Esophagus (tissue), 2 donors: ENCODE measurements at regions not wholly inside any gene's neighbourhood (a gene's known extent, or its start where the extent isn't known, plus 50 kb on each side); places are given as distances from the start of the nearest gene placed in this dataset.
"Not testable (repeated sequence)": the region's sequence is repeated elsewhere in the genome, so short reads cannot be mapped to it uniquely, and the experiment has no call there.

ENCODE experiments used
- H3K27ac ChIP-seq, 2 donors: one replicate each; pipeline ENCODE4 v1.5.1; 2013; ENCODE audit warnings: low read depth in 2 of 2, mild to moderate bottlenecking in 2 of 2, inconsistent platforms in 1 of 2, low read length in 1 of 2, moderate library complexity in 1 of 2
- H3K27me3 ChIP-seq, 2 donors: one replicate each; pipeline ENCODE4 v1.6.1; 2013; ENCODE audit warnings: low read length in 2 of 2, control low read depth in 1 of 2, mild to moderate bottlenecking in 1 of 2; ENCODE audit not compliant: insufficient read depth in 2 of 2, control insufficient read depth in 1 of 2
- H3K36me3 ChIP-seq, 2 donors: one replicate each; pipeline ENCODE4 v1.6.1; 2013; ENCODE audit warnings: low read length in 1 of 2; ENCODE audit not compliant: control insufficient read depth in 2 of 2, insufficient read depth in 2 of 2
- H3K4me1 ChIP-seq, 2 donors: one replicate each; pipeline ENCODE4 v1.6.1; 2013; ENCODE audit warnings: low read length in 1 of 2; ENCODE audit not compliant: control insufficient read depth in 2 of 2, insufficient read depth in 2 of 2
- H3K4me3 ChIP-seq, 2 donors: one replicate each; pipeline ENCODE4 v1.5.1; 2013; ENCODE audit warnings: low read length in 2 of 2, mild to moderate bottlenecking in 2 of 2, low read depth in 1 of 2, moderate library complexity in 1 of 2
- H3K9me3 ChIP-seq, 2 donors: one replicate each; pipeline ENCODE4 v1.6.1; 2013; ENCODE audit warnings: mild to moderate bottlenecking in 2 of 2, low read depth in 1 of 2, low read length in 1 of 2, moderate library complexity in 1 of 2; ENCODE audit not compliant: control insufficient read depth in 2 of 2, insufficient read depth in 1 of 2
- WGBS, 2 donors: extraction: QIAGEN DNeasy Blood & Tissue Kit; methylation state at CpG; one replicate each; pipeline ENCODE4 v1.1.7; 2013; 5-methylcytosine and 5-hydroxymethylcytosine counted together
- donor health status: healthy with polysubstance abuse.
- donor health status: Bipolar disorder and iron deficiency.

DNA sequence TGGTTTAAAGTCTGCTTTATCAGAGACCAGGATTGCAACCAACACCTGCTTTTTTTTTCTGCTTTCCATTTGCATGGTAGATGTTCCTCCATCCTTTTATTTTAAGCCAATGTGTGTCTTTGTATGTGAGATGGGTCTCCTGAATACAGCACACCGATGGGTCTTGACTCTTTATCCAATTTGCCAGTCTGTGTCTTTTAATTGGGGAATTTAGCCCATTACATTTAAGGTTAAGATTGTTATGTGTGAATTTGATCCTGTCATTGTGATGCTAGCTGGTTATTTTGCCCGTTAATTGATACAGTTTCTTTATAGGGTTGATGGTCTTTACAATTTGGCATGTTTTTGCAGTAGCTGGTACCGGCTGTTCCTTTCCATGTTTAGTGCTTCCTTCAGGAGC, 128.4 kb downstream of the ADCYAP1 start:
- WGBS, 2 donors: 74 to 84% methylated on average over 3 of the region's 3 CpGs
- H3K27ac ChIP-seq, H3K36me3 ChIP-seq: not testable (repeated sequence)

DNA sequence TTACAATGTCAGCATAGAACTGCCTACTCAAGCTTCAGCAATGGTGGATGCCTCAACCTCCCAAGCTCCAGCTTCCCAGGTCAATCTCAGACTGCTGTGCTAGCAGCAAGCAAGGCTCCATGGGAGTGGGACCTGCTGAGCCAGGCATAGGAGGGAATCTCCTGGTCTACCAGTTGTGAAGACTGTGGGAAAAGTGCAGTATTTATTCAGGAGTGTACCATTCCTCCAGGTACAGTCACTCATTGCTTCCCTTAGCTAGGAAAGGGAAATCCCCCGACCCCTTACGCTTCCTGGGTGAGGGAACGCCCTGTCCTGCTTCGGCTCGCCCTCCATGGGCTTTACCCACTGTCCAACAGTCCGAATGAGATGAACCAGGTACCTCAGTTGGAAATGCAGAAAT, 130.3 kb downstream of the ADCYAP1 start:
- Histone ChIP-seq H3K9me3 (peaks cover 0 to 9% of the 10 kb centered on the region in 2 donors), H3K4me3 (no peak overlapping the region), H3K4me1 (no peaks in the 10 kb centered on the region), H3K27me3 (no peaks in the 10 kb centered on the region), H3K27ac (no peak overlapping the region), H3K36me3 (no peaks in the 10 kb centered on the region)
- WGBS, 2 donors: 79 to 87% methylated on average over 6 of the region's 6 CpGs

More for the DNA sequence above, 128.4 kb downstream of the ADCYAP1 start:
- H3K9me3 ChIP-seq, H3K27me3 ChIP-seq, H3K4me3 ChIP-seq, H3K4me1 ChIP-seq: not testable (repeated sequence)

DNA sequence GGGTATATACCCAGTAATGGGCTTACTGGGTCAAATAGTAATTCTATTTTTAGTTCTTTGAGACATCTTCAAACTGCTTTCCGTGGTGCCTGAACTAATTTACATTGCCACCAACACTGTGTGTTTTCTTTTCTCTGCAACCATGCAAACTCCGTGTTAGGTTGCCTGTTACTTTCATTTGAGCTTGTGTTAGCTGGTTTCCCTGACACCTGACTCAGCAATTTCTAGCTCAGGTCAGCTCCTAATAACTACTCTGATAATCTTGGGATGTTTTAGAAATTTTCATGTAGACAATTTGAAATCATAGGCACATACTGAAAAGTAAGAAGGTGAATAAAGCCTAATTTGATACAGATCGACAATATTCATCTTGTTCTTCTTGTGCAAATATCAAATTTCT, 132.3 kb downstream of the ADCYAP1 start:
- no peak overlapping the region for H3K4me3 ChIP-seq
- WGBS, 2 donors: 68 to 75% methylated on average over 3 of the region's 3 CpGs
- no peaks in the 10 kb centered on the region for H3K4me1 ChIP-seq
- H3K9me3 ChIP-seq: peaks cover 0 to 9% of the 10 kb centered on the region in 2 donors
- H3K27ac ChIP-seq: no peak overlapping the region
- H3K36me3 ChIP-seq: no peaks in the 10 kb centered on the region
- no peaks in the 10 kb centered on the region for H3K27me3 ChIP-seq

DNA sequence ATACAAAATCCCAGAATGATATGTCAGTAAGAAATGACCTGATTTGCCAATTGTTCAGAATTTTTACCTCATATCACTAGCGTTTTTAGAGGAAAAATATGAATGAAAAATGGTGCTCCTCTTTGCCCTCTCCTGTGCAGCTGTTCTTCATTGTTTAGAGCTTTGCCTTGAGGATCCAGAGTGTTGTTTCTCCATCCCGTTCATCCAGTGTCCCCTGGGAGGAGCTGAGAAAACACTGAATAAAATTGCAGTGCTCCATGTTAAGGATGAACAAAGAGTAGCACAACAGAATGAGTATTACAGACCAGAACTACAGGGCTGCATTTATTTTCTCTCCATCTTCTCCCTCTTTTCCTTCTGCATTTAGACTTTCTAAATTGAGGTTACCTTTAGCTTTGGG, 133.1 kb downstream of the ADCYAP1 start:
- no peaks in the 10 kb centered on the region for H3K36me3 ChIP-seq
- no peaks in the 10 kb centered on the region for H3K4me1 ChIP-seq
- H3K4me3 ChIP-seq: no peak overlapping the region
- H3K27ac ChIP-seq: no peak overlapping the region
- H3K27me3 ChIP-seq: no peaks in the 10 kb centered on the region
- peaks cover 0 to 9% of the 10 kb centered on the region in 2 donors for H3K9me3 ChIP-seq
- 44% methylated on average over 2 of the region's 2 CpGs for WGBS, 2 donors

DNA sequence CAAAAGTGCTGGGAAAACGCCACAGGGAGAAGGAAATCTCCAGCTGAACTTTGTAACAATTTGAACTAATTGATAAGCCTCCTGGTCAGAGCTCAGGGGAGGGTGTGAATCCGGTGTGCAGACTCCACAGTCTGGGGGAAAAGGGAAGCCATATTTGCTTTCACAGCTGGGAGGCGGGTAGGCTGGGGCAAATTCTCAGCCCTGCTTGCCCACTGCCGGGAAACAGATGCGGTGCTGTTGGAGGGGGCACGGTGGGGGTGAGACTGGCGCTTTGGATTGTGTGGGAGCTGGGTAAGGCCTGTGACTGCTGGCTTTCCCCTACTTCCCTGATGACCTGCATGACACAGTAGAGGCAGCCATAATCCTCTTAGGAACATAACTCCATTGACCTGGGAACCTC, 134.8 kb downstream of the ADCYAP1 start:
- 88 to 89% methylated on average over 7 of the region's 7 CpGs for WGBS, 2 donors
- H3K4me3 ChIP-seq: no peak overlapping the region
- H3K4me1 ChIP-seq: no peaks in the 10 kb centered on the region
- H3K36me3 ChIP-seq: no peaks in the 10 kb centered on the region
- H3K9me3 ChIP-seq: peaks cover 0 to 9% of the 10 kb centered on the region in 2 donors
- H3K27ac ChIP-seq: no peak overlapping the region
- H3K27me3 ChIP-seq: no peaks in the 10 kb centered on the region

DNA sequence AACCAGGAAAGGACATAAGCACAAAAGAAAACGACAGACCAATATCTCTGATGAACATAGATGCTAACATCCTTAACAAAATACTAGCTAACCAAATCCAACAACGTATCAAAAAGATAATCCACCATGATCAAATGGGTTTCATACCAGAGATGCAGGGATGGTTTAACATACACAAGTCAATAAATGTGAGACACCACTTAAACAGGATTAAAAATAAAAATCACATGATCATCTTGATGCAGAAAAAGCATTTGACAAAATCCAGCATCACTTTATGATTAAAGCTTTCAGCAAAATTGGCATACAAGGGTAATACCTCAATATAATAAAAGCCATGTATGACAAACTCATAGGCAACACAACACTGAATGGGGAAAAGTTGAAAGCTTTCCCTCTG, 138.4 kb downstream of the ADCYAP1 start:
- not testable (repeated sequence) for H3K4me3 ChIP-seq, H3K27ac ChIP-seq, H3K36me3 ChIP-seq, H3K27me3 ChIP-seq, H3K9me3 ChIP-seq, H3K4me1 ChIP-seq
- WGBS, 2 donors: 71 to 73% methylated on average over 2 of the region's 2 CpGs

DNA sequence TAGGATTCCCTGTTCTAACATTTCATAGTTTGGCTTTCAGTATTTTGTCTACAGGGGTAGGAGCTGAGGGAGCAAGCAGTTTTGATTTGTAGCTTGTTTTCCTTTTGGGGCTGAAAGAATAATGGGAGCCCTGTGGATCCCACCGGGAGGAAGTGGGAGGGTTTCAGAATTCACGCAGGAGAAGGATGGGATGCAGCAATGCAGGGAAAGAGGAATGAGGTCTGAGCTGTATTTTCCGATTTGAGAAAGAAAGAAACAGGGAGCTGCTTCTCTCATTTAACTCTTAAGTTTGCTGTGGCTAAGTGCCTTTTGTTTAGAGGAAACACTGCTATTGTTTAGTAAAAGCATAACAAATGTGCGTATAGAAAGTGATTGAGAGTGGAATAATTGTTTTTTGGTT, 141.0 kb downstream of the ADCYAP1 start:
- no peaks in the 10 kb centered on the region for H3K36me3 ChIP-seq
- 17 to 26% methylated on average over 4 of the region's 4 CpGs for WGBS, 2 donors

DNA sequence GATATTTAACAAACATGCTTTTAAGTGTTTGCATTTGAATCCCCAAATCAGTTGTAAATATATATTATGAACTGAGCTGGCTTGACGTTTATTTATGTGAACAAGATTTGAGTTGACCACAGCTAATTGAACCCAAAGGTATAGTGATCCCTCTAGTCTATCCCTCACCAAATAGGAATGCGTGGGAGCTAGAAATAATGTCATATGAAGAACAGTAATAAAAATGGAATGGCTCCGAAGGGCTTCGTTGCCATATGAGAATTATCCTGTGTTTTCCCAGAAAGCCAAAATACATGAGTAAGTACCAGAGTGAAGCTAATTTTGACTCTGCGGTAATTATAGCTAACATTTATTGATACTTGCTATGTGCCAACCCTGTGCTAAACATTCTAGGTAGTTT, 142.7 kb downstream of the ADCYAP1 start:
- WGBS, 2 donors: 84 to 85% methylated on average over 5 of the region's 5 CpGs
- no peaks in the 10 kb centered on the region for H3K4me1 ChIP-seq
- no peaks in the 10 kb centered on the region for H3K9me3 ChIP-seq
- H3K27me3 ChIP-seq: no peaks in the 10 kb centered on the region
- no peak overlapping the region for H3K27ac ChIP-seq
- H3K4me3 ChIP-seq: no peak overlapping the region
- no peaks in the 10 kb centered on the region for H3K36me3 ChIP-seq

More for the DNA sequence above, 141.0 kb downstream of the ADCYAP1 start:
- H3K27ac ChIP-seq: no peak overlapping the region
- H3K4me1 ChIP-seq: no peaks in the 10 kb centered on the region
- no peak overlapping the region for H3K4me3 ChIP-seq
- H3K27me3 ChIP-seq: no peaks in the 10 kb centered on the region
- no peaks in the 10 kb centered on the region for H3K9me3 ChIP-seq

DNA sequence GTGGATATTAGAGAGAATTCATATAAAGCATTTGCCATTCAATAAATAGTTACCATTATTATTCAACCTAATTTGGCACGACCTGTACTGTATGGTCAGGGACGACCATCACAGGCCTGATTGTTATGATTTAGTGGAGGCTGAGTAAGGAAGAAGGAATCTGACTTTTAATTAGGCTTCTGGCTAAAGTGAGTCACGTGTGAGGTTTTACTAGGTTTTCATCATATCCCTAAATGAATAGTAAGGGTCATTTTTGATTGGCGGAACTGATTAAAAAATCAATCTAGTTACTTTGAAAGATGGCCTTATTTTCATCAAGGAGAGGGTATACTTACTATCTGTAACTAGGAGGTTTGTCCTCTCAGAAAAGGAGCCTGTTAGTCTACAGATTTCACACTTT, 143.4 kb downstream of the ADCYAP1 start:
- WGBS, 2 donors: 61 to 69% methylated on average over 4 of the region's 4 CpGs
- no peaks in the 10 kb centered on the region for H3K9me3 ChIP-seq
- H3K27me3 ChIP-seq: no peaks in the 10 kb centered on the region
- H3K4me1 ChIP-seq: no peaks in the 10 kb centered on the region
- no peak overlapping the region for H3K4me3 ChIP-seq
- H3K27ac ChIP-seq: no peak overlapping the region
- no peaks in the 10 kb centered on the region for H3K36me3 ChIP-seq

DNA sequence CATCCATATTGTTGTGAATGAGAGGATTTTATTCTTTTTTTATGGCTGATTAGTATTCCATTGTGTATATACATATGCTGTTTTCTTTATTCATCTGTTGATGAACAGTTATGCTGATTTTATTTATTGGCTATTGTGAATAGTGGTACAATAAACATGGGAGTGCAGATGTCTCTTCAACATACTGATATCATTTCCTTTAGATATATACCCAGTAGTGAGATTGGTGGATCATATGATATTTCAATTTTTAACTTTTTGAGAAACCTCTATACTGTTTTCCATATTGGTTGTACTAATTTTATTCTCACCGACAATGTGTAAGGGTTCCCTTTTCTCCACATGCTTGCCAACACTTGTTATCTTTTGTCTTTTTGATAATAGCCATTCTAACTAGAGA, 144.5 kb downstream of the ADCYAP1 start:
- no peaks in the 10 kb centered on the region for H3K4me1 ChIP-seq
- H3K4me3 ChIP-seq: no peak overlapping the region
- no peak overlapping the region for H3K27ac ChIP-seq
- WGBS, 2 donors: 88% methylated on average over 1 of the region's 1 CpG
- H3K9me3 ChIP-seq: no peaks in the 10 kb centered on the region
- H3K36me3 ChIP-seq: no peaks in the 10 kb centered on the region
- H3K27me3 ChIP-seq: no peaks in the 10 kb centered on the region
